ENCODE measurements at regions not wholly inside any gene's neighbourhood (a gene's known extent, or its start where the extent isn't known, plus 50 kb on each side); places are given as distances from the start of the nearest gene placed in this dataset.

DNA sequence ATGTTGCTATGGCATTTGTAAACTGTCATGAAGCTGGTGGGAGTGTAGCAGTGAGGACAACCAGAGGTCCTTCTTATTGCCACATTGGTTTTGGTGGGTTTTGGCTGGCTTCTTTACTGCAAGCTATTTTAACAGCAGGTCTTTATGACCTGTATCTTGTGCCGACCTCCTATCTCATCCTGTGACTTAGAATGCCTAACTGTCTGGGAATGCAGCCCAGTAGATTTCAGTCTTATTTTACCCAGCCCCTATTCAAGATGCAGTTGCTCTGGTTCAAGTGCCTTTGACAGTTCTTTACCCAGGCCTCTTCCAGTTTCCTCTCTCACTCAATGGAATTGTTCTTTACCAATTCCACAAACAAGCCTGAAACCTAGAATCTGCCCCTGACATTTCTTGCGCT is 145.1 kb downstream of the KCNE4 start:
- TF ChIP-seq CTCF (IDR thresholded peaks at IDR 0.05) (no peak), EZH2 (IDR thresholded peaks at IDR 0.05) (no peak)

Measured in neural progenitor cell (in vitro differentiated cells).